BJ (cell line): ENCODE measurements at regions not wholly inside any gene's neighbourhood (a gene's known extent, or its start where the extent isn't known, plus 50 kb on each side); places are given as distances from the start of the nearest gene placed in this dataset.

ENCODE experiments used
- CTCF ChIA-PET: fragments of 350-600 bp; formaldehyde crosslinking; extraction: SDS; loops from one replicate; lab custom pipeline; 2021; ENCODE audit warnings: antibody characterized with exemption, inconsistent platforms; lab: Yijun Ruan, JAX
- POLR2A ChIA-PET: fragments of 300-600 bp; sonication (Branson Sonifier 250); formaldehyde crosslinking; extraction: SDS; loops from one replicate; lab custom pipeline; 2021; ENCODE audit warnings: antibody characterized with exemption; lab: Charles Lee
- DNase-seq: peaks from one replicate; pipeline ENCODE4 v3.0.0-alpha.2; 2011; ENCODE audit warnings: low read depth
- H3K27me3 ChIP-seq: 2 replicates; pipeline ENCODE4 v1.6.0; 2011; ENCODE audit warnings: low read length; ENCODE audit not compliant: control insufficient read depth, insufficient read depth
- H3K36me3 ChIP-seq: 2 replicates; pipeline ENCODE4 v1.5.1; 2011; ENCODE audit warnings: low read length; ENCODE audit not compliant: control insufficient read depth, insufficient read depth
- H3K4me3 ChIP-seq: 2 replicates; pipeline ENCODE4 v1.5.1; 2011; ENCODE audit warnings: low read depth, mild to moderate bottlenecking, control low read depth, low read length
- TF ChIP-seq, protein P1 (sequence below): IDR thresholded peaks from 2 replicates; pipeline ENCODE4 v1.5.1; 2011; ENCODE audit warnings: low read depth, mild to moderate bottlenecking, control low read depth, inconsistent platforms, low read length, moderate library complexity; ENCODE audit not compliant: insufficient read depth

DNA sequence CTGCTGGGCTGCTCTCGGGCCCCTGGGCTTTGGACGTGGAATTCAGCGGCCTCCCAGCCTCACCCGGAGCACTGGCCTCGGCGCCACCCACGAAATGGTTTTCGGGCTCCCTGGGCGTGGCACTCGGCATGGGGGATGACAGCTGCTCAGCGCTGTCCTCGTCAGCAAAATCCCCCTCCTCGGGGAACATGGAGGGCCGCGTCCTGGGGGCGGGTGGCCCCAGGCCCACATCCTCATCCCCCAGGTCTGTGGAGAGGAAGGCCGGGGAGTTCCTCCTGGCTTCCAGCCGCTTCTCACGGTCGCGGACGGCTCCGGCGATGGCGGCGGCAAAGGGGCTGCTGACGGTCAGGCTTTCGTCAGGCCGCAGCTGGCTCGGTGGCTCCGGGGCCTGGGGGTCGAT, 88.4 kb downstream of the CTTN start:
- no peak for DNase-seq
- Histone ChIP-seq H3K27me3 (no peaks in the 10 kb centered on the region), H3K36me3 (no peaks in the 10 kb centered on the region), H3K4me3 (no peak overlapping the region)
- TF ChIP-seq, protein P1, sequence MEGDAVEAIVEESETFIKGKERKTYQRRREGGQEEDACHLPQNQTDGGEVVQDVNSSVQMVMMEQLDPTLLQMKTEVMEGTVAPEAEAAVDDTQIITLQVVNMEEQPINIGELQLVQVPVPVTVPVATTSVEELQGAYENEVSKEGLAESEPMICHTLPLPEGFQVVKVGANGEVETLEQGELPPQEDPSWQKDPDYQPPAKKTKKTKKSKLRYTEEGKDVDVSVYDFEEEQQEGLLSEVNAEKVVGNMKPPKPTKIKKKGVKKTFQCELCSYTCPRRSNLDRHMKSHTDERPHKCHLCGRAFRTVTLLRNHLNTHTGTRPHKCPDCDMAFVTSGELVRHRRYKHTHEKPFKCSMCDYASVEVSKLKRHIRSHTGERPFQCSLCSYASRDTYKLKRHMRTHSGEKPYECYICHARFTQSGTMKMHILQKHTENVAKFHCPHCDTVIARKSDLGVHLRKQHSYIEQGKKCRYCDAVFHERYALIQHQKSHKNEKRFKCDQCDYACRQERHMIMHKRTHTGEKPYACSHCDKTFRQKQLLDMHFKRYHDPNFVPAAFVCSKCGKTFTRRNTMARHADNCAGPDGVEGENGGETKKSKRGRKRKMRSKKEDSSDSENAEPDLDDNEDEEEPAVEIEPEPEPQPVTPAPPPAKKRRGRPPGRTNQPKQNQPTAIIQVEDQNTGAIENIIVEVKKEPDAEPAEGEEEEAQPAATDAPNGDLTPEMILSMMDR, result no peak
- ChIA-PET CTCF (interaction anchor here (0.8 kb wide), 1 partner anchor 22 kb away, joined by 3 read pairs; no protein-coding TSS in a partner anchor), POLR2A (no interaction called here)

DNA sequence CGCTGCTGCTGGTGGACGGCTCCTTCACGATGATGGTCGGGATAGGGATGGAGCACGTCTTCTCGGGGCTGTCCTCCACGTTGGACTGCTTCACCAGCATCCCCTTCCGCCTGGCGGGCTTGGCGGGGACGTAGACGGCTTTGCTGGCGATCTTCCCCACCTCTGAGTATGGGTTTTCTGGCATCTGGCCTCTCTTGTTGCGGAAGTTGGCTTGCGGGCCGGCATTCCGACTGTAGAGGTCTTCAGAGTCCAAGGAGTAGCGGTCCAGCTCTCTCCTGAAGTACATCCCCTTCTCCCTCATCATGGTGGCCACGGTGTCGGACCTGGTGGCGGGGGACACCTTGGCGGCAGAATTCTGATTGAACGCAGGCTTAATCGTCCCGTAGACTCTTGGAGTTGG, 88.8 kb downstream of the CTTN start:
- DNase-seq, result no peak
- ChIA-PET CTCF (no interaction called here), POLR2A (no interaction called here)
- no peak overlapping the region for H3K4me3 ChIP-seq
- TF ChIP-seq, protein P1, result no peak
- H3K36me3 ChIP-seq, result no peaks in the 10 kb centered on the region
- no peaks in the 10 kb centered on the region for H3K27me3 ChIP-seq

DNA sequence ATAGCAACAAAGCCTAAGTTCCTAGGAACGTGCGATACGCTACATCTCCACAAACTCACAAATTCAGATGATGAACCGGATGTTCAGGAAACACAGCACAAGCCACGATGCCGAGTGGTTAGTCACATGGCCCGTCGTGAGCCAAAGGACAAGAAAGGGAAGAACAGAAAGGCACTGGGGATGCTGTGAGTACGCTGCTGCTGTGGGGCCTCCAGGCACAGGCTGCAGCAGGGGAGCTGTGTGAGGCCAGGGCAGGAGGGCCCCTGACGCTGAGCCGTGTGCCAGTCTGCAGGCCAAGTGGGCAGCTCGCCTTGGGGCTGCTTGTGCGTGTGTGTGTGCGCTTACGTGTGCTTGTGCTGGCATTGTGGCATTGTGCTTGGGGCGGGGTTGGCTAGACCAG, 89.4 kb downstream of the CTTN start:
- ChIA-PET CTCF (no interaction called here), POLR2A (no interaction called here)
- TF ChIP-seq, protein P1, result no peak
- H3K4me3 ChIP-seq, result no peak overlapping the region
- no peaks in the 10 kb centered on the region for H3K27me3 ChIP-seq
- H3K36me3 ChIP-seq, result no peaks in the 10 kb centered on the region
- no peak for DNase-seq

DNA sequence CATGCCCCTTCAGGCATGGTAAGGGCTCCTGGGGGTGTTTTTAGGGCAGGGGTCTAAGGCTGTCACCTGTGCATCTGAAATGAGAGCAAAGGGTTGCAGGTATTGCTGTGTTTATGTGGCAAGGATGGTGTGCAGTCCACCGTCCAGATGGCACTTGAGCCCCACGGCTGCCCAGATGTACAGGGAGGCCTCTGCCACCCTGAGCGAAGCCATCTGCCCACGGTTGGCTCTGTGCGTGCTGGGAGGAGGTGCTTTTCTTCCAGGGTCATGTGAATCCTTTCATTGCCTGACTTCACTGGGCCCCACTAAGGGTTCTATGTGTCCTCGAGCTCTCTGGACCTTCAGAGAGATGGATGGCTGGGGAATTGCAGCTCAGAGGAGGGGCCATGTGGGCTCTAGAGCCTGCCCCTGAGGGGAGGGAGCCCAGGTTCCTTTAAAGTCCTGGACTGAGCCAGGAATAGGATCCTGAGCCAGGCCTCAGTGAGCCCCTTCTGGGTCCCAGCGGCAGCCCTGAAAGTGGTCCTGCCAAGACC, 89.9 kb downstream of the CTTN start:
- Histone ChIP-seq H3K4me3 (no peak overlapping the region), H3K36me3 (no peaks in the 10 kb centered on the region), H3K27me3 (no peaks in the 10 kb centered on the region)
- CTCF ChIA-PET, result no interaction called here
- POLR2A ChIA-PET, result no interaction called here
- DNase-seq, result no peak
- TF ChIP-seq, protein P1, result no peak

DNA sequence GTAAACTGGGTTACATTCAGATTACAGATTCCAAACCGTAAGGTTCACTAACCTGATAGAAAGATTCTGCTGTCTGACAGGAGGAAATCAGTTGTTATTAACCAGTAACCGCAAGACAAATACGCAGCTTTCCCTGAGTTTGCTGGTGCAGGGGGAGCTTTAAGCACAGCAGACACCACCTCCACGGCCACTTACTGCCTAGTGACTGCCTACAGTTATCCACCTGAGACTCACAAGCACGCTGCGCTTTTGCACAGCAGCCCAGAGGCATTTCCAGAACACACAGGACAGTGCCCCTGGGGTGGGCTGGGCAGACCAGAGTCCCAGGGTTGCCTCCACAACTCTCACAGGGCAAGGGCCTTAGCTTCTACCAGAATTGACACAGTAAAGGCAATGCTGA, 90.9 kb downstream of the CTTN start:
- CTCF ChIA-PET, result no interaction called here
- H3K4me3 ChIP-seq, result no peak overlapping the region
- POLR2A ChIA-PET, result no interaction called here
- no peaks in the 10 kb centered on the region for H3K27me3 ChIP-seq
- no peak for DNase-seq
- H3K36me3 ChIP-seq, result no peaks in the 10 kb centered on the region
- TF ChIP-seq, protein P1, result no peak
